Stomach (tissue), 4 donors: ENCODE measurements at regions not wholly inside any gene's neighbourhood (a gene's known extent, or its start where the extent isn't known, plus 50 kb on each side); places are given as distances from the start of the nearest gene placed in this dataset.
"Not testable (repeated sequence)": the region's sequence is repeated elsewhere in the genome, so short reads cannot be mapped to it uniquely, and the experiment has no call there.

ENCODE experiments used
- CTCF ChIP-seq, 7 experiments: fragments of 450-650 bp in 4 of 7; fragments of 200-600 bp in 3 of 7; sonication (generic) in 3 of 7; IDR thresholded peaks; one replicate each; pipeline ENCODE4 v1.5.1; 2016 to 2019; ENCODE audit warnings: antibody characterized with exemption in 7 of 7, control low read depth in 2 of 7, mild to moderate bottlenecking in 1 of 7
- EP300 ChIP-seq: sonication (generic); formaldehyde crosslinking; IDR thresholded peaks from one replicate; pipeline ENCODE4 v1.6.1; 2017; ENCODE audit warnings: antibody characterized with exemption
- POLR2A ChIP-seq, 4 donors: fragments of 450-650 bp; IDR thresholded peaks; one replicate each; pipeline ENCODE4 v1.6.1; 2016; ENCODE audit warnings: antibody characterized with exemption in 4 of 4, control low read depth in 2 of 4, mild to moderate bottlenecking in 1 of 4, moderate library complexity in 1 of 4

GRCh38 chr4:52522093-52522492 is 137.0 kb downstream of the USP46 start:
- TF ChIP-seq EP300; POLR2A (IDR thresholded peaks at IDR 0.05); CTCF (IDR thresholded peaks at IDR 0.05): not testable (repeated sequence)
